GM13977 (cell line): ENCODE measurements at regions not wholly inside any gene's neighbourhood (a gene's known extent, or its start where the extent isn't known, plus 50 kb on each side); places are given as distances from the start of the nearest gene placed in this dataset.

Source experiments
- DNase-seq: peaks from one replicate; pipeline ENCODE4 v3.0.0; 2012; ENCODE audit warnings: low spot score
- in situ Hi-C: fragments of 300-500 bp; cut with MboI; formaldehyde crosslinking; loops from one replicate; pipeline ENCODE4 v1.12.0; 2022; ENCODE audit warnings: low sequenced_read_pairs, low pct_unique_long_range_greater_than_20kb, mixed read lengths, inconsistent platforms; ENCODE audit not compliant: unreplicated experiment
- TF ChIP-seq, protein P1 (sequence below): IDR thresholded peaks from 2 replicates; pipeline ENCODE4 v1.5.1; 2012; ENCODE audit warnings: mild to moderate bottlenecking, control low read depth; ENCODE audit not compliant: insufficient read depth; ENCODE audit errors: extremely low read depth, missing control alignments

- TF ChIP-seq, protein P1, sequence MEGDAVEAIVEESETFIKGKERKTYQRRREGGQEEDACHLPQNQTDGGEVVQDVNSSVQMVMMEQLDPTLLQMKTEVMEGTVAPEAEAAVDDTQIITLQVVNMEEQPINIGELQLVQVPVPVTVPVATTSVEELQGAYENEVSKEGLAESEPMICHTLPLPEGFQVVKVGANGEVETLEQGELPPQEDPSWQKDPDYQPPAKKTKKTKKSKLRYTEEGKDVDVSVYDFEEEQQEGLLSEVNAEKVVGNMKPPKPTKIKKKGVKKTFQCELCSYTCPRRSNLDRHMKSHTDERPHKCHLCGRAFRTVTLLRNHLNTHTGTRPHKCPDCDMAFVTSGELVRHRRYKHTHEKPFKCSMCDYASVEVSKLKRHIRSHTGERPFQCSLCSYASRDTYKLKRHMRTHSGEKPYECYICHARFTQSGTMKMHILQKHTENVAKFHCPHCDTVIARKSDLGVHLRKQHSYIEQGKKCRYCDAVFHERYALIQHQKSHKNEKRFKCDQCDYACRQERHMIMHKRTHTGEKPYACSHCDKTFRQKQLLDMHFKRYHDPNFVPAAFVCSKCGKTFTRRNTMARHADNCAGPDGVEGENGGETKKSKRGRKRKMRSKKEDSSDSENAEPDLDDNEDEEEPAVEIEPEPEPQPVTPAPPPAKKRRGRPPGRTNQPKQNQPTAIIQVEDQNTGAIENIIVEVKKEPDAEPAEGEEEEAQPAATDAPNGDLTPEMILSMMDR = no peak
- DNase-seq = no peak
- in situ Hi-C loops = loop anchor here (25.0 kb wide), 1 partner anchor 1497 kb away; no protein-coding TSS in a partner anchor
These were observed 157.3 kb downstream of the CPEB2 start for GRCh38 chr4:15159477-15160019.

DNA sequence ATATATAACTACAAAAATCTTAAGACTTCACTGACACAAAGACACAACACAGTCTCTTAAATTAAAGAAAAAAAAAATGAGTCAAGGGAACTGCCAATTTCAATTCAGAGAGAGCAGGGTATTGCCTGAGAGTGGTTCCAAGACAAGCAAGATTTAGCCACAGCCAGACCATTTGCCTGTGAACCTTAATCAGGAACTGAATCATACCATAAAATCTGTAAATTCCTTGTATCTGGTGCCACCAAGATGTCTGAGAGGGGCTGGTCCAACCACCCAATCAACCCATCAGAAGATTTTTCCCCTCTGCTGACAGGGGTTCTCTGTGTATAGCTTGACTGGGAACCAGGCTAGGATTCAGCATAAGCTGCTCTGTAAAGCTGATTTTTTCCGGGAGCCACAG, 159.2 kb downstream of the CPEB2 start:
- DNase-seq = no peak
- TF ChIP-seq, protein P1 = no peak
- in situ Hi-C loops = loop anchor here (25.0 kb wide), 1 partner anchor 1499 kb away; no protein-coding TSS in a partner anchor

- DNase-seq = no peak
- in situ Hi-C loops = loop anchor here (25.0 kb wide), 1 partner anchor 1500 kb away; no protein-coding TSS in a partner anchor
- TF ChIP-seq, protein P1 = no peak
These were observed 159.8 kb downstream of the CPEB2 start for GRCh38 chr4:15162046-15162445.

DNA sequence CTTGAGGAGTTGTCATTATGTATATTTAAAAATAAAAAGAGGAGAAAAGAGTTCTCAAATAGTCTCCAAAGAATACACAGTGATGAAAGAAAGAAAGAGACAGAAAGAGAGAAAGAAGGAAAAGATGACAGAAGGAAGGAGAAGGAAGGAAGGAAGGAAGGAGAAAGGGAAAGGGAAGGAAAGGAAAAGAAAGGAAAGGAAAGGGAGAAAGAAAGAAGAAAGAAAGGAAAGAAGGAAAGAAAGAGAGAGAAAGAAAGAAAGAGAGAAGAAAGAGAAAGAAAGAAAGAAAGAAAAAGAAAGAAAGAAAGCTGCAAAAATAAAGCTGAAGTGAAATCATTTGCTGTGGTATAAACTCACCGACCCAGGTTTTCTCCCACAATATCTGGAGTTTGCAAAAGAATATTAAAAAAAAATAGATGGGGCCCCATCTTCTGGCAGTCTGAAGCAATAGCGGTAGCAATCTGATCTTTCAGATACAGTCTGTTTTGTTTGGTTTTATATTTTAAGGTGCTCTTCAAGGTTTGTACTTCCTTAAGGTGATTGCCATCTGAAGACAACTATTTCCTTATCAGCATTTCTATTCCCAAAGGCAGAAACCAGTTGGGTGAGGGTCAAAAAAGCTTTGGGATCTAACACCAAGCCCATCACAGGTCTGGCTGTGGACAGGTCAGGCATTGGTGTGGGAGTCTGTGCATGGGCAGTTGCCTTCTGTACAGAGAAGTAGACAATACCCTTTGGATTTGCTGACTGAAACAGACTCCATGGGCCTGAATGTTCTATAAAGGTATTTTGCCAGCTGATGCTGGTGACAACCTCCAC, 160.4 kb downstream of the CPEB2 start:
- TF ChIP-seq, protein P1 = peak; percentile 52
- in situ Hi-C loops = loop anchor here (25.0 kb wide), 1 partner anchor 1500 kb away; no protein-coding TSS in a partner anchor
- DNase-seq = peak; percentile 40

- no peak for DNase-seq
- TF ChIP-seq, protein P1 = no peak
- in situ Hi-C loops = loop anchor here (25.0 kb wide), 1 partner anchor 1501 kb away; no protein-coding TSS in a partner anchor
These were observed 161.0 kb downstream of the CPEB2 start for GRCh38 chr4:15163284-15163645.

DNA sequence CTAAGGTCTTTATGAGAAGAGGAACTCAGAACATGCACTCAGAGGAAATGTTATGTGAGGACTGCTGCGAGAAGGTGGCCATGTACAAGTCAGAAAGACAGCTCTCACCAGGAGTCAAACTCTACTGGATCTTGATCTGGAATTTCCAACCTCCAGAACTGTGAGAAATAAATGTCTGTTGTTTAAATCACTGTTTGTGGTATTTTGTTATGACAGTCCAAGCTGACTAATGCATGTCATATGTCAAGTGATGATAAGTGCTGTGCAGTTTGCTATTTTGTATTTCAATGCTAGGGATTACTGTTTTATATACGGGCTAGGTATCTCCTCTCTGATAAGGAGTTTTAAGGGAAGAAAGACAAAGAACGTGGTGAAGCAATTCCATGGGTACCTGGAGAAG, 162.3 kb downstream of the CPEB2 start:
- in situ Hi-C loops = loop anchor here (25.0 kb wide), 1 partner anchor 1502 kb away; no protein-coding TSS in a partner anchor
- no peak for DNase-seq
- TF ChIP-seq, protein P1 = no peak
